ENCODE measurements at regions not wholly inside any gene's neighbourhood (a gene's known extent, or its start where the extent isn't known, plus 50 kb on each side); places are given as distances from the start of the nearest gene placed in this dataset.

DNA sequence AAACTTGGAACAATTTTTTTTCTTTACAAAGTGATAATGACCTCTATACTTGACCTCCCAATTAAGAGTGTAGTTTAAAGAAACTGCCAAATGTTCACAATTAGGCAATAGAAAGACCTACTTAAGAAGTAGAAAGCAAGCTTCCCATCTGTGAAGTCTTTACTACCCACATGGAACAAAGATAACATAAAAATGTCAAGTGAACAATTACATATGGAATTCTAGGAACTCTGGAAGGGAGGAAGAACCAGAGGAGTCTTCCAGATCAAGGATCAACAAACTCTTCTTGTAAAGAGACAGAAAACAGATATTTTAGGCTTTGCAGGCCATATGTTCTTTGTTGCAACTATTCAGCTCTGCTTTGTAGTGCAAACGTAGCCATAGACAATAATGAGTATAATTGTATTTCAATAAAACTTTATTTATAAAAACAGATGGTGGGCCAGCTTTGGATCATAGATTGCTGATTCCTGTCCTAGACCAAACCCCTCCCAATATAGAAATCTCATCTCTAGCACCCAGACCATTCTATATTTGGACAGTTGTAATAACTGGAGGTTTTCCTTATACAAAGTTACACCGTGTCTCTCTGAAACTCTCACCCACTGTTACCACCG, 68.4 kb upstream of the MAGI3 start:
- intact Hi-C loops (cut with micrococcal nuclease; ENCODE audit: unreplicated experiment) = loop anchor here (10.0 kb wide), 1 partner anchor 53 kb away; no protein-coding TSS in a partner anchor
- no peak for DNase-seq (ENCODE audit: low spot score)
- Histone ChIP-seq H3K4me1 (ENCODE audit: insufficient read depth, low read length, poor library complexity, severe bottlenecking) (no peaks in the 10 kb centered on the region), H3K9me3 (ENCODE audit: low read depth, low read length, poor library complexity, severe bottlenecking) (no peaks in the 10 kb centered on the region), H3K4me3 (ENCODE audit: low read depth, low read length, poor library complexity, severe bottlenecking) (no peak overlapping the region), H3K27ac (ENCODE audit: low read depth, low read length, poor library complexity, severe bottlenecking) (no peak overlapping the region), H3K27me3 (replicated peaks; ENCODE audit: insufficient read depth, low read depth, low read length, poor library complexity) (no peaks in the 10 kb centered on the region), H3K36me3 (ENCODE audit: insufficient read depth, low read length, poor library complexity, severe bottlenecking) (no peaks in the 10 kb centered on the region)
- ChIA-PET POLR2A (ENCODE audit: low non-redundant PET) (no interaction called here), CTCF (no interaction called here)
- TF ChIP-seq, protein P1, sequence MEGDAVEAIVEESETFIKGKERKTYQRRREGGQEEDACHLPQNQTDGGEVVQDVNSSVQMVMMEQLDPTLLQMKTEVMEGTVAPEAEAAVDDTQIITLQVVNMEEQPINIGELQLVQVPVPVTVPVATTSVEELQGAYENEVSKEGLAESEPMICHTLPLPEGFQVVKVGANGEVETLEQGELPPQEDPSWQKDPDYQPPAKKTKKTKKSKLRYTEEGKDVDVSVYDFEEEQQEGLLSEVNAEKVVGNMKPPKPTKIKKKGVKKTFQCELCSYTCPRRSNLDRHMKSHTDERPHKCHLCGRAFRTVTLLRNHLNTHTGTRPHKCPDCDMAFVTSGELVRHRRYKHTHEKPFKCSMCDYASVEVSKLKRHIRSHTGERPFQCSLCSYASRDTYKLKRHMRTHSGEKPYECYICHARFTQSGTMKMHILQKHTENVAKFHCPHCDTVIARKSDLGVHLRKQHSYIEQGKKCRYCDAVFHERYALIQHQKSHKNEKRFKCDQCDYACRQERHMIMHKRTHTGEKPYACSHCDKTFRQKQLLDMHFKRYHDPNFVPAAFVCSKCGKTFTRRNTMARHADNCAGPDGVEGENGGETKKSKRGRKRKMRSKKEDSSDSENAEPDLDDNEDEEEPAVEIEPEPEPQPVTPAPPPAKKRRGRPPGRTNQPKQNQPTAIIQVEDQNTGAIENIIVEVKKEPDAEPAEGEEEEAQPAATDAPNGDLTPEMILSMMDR (conservative IDR thresholded peaks at IDR 0.05; ENCODE audit: low read depth, low read length) = no peak
- no peak for TF ChIP-seq EZH2 (IDR thresholded peaks at IDR 0.05; ENCODE audit: borderline replicate concordance, low read depth, low read length, poor library complexity, severe bottlenecking)
- BruUV-seq (replicated peaks) = no TSS peak

DNA sequence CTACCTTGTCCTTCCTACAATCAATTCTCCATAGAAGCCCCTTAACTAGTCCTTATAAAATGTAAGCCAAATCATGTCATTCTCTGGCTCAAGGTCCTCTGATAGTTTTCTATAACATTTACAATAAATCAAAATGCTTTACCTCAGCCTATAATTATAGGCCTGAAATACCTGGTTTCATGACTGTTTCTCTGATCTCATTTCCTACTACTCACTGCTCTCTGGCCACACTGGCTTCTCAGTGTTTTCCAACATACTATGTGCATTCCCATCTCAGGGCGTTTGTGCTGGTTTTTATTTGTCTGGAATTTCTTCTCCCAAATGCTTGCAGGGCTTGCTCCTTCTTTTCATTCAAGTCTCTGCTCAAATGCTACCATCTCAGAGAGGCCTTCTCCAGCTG, 67.9 kb upstream of the MAGI3 start:
- Histone ChIP-seq H3K4me3 (ENCODE audit: low read depth, low read length, poor library complexity, severe bottlenecking) (no peak overlapping the region), H3K27me3 (replicated peaks; ENCODE audit: insufficient read depth, low read depth, low read length, poor library complexity) (no peaks in the 10 kb centered on the region), H3K9me3 (ENCODE audit: low read depth, low read length, poor library complexity, severe bottlenecking) (no peaks in the 10 kb centered on the region), H3K4me1 (ENCODE audit: insufficient read depth, low read length, poor library complexity, severe bottlenecking) (no peaks in the 10 kb centered on the region), H3K27ac (ENCODE audit: low read depth, low read length, poor library complexity, severe bottlenecking) (no peak overlapping the region), H3K36me3 (ENCODE audit: insufficient read depth, low read length, poor library complexity, severe bottlenecking) (no peaks in the 10 kb centered on the region)
- CTCF ChIA-PET = no interaction called here
- BruUV-seq (replicated peaks) = no TSS peak
- intact Hi-C loops (cut with micrococcal nuclease; ENCODE audit: unreplicated experiment) = loop anchor here (10.0 kb wide), 1 partner anchor 52 kb away; no protein-coding TSS in a partner anchor
- POLR2A ChIA-PET (ENCODE audit: low non-redundant PET) = no interaction called here
- no peak for TF ChIP-seq EZH2 (IDR thresholded peaks at IDR 0.05; ENCODE audit: borderline replicate concordance, low read depth, low read length, poor library complexity, severe bottlenecking)
- TF ChIP-seq, protein P1 (conservative IDR thresholded peaks at IDR 0.05; ENCODE audit: low read depth, low read length) = no peak
- DNase-seq (ENCODE audit: low spot score) = no peak

DNA sequence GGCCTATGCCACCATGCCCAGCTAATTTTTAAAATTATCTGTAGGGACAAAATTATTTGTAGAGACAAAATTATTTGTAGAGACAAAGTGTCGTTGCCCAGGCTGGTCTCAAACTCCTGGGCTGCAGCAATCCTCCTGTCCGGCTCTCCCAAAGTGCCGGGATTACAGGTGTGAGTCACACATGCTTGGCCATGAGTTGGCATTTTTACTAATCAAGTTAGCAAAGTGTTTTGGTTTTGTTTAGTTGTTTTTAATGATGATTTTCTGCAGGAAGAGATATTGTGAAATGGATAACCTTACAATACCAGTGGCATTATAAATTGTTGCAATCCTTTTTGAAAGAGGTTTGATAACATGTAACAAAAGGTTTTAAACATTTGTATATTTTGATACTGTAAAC, 65.3 kb upstream of the MAGI3 start:
- BruUV-seq (replicated peaks) = no TSS peak
- no peak overlapping the region for H3K4me3 ChIP-seq (ENCODE audit: low read depth, low read length, poor library complexity, severe bottlenecking)
- H3K27ac ChIP-seq (ENCODE audit: low read depth, low read length, poor library complexity, severe bottlenecking) = no peak overlapping the region
- no peaks in the 10 kb centered on the region for H3K4me1 ChIP-seq (ENCODE audit: insufficient read depth, low read length, poor library complexity, severe bottlenecking)
- DNase-seq (ENCODE audit: low spot score) = no peak
- CTCF ChIA-PET = no interaction called here
- POLR2A ChIA-PET (ENCODE audit: low non-redundant PET) = no interaction called here
- intact Hi-C loops (cut with micrococcal nuclease; ENCODE audit: unreplicated experiment) = loop anchor here (10.0 kb wide), 1 partner anchor 50 kb away; no protein-coding TSS in a partner anchor
- no peaks in the 10 kb centered on the region for H3K27me3 ChIP-seq (replicated peaks; ENCODE audit: insufficient read depth, low read depth, low read length, poor library complexity)
- no peaks in the 10 kb centered on the region for H3K9me3 ChIP-seq (ENCODE audit: low read depth, low read length, poor library complexity, severe bottlenecking)
- H3K36me3 ChIP-seq (ENCODE audit: insufficient read depth, low read length, poor library complexity, severe bottlenecking) = no peaks in the 10 kb centered on the region
- TF ChIP-seq, protein P1 (conservative IDR thresholded peaks at IDR 0.05; ENCODE audit: low read depth, low read length) = no peak
- no peak for TF ChIP-seq EZH2 (IDR thresholded peaks at IDR 0.05; ENCODE audit: borderline replicate concordance, low read depth, low read length, poor library complexity, severe bottlenecking)
